Endothelial cell of umbilical vein (primary cell): ENCODE measurements at regions not wholly inside any gene's neighbourhood (a gene's known extent, or its start where the extent isn't known, plus 50 kb on each side); places are given as distances from the start of the nearest gene placed in this dataset.

Experiments used
- BruUV-seq: library from RNA; stranded (reverse); fragments of 400-500 nt; replicated peaks from 2 replicates; lab custom pipeline; 2021; lab: Mats Ljungman, UMichigan
- CTCF ChIA-PET: fragments of 300-600, 350-600 bp; sonication (Branson Sonifier 250); formaldehyde crosslinking; loops from one replicate; lab custom pipeline; 2021; ENCODE audit warnings: antibody characterized with exemption, inconsistent platforms; lab: Charles Lee
- POLR2A ChIA-PET: fragments of 300-600, 350-600 bp; sonication (Branson Sonifier 250); formaldehyde crosslinking; loops from one replicate; lab custom pipeline; 2021; ENCODE audit warnings: antibody characterized with exemption, inconsistent platforms; lab: Charles Lee
- DNase-seq: peaks from one replicate; pipeline ENCODE4 v3.0.0-alpha.2; 2011; ENCODE audit warnings: low read depth, low spot score
- FAIRE-seq: peaks from 2 replicates; lab custom pipeline; 2011; peaks lifted over from hg19 to GRCh38; lab: Jason Lieb, UNC
- H2AFZ ChIP-seq: 2 replicates; pipeline ENCODE4 v1.6.0; 2012; ENCODE audit warnings: low read depth, low read length, control low read depth, inconsistent platforms
- H3K27ac ChIP-seq: 2 replicates; pipeline ENCODE4 v1.5.1; 2011; ENCODE audit warnings: low read depth, mild to moderate bottlenecking, control low read depth, low read length, moderate library complexity; ENCODE audit not compliant: insufficient read depth
- H3K27me3 ChIP-seq, 2 experiments: 2 replicates each; pipeline versions ENCODE4 v1.6.0 to v1.6.1; 2011; ENCODE audit warnings: low read length in 2 of 2, mixed read lengths in 1 of 2; ENCODE audit not compliant: control insufficient read depth in 2 of 2, insufficient read depth in 2 of 2
- H3K36me3 ChIP-seq, 2 experiments: 2 replicates in 1 of 2; 3 replicates in 1 of 2; pipeline ENCODE4 v1.5.1; 2011; ENCODE audit warnings: low read length in 2 of 2, mild to moderate bottlenecking in 1 of 2, moderate library complexity in 1 of 2; ENCODE audit not compliant: control insufficient read depth in 2 of 2, insufficient read depth in 2 of 2; ENCODE audit errors: extremely low read depth in 1 of 2
- H3K4me1 ChIP-seq: 3 replicates; pipeline ENCODE4 v1.5.1; 2011; ENCODE audit warnings: mild to moderate bottlenecking, low read length; ENCODE audit not compliant: control insufficient read depth, insufficient read depth; ENCODE audit errors: extremely low read depth
- H3K4me2 ChIP-seq: 2 replicates; pipeline ENCODE4 v1.6.1; 2011; ENCODE audit warnings: low read length, control low read depth, mixed read lengths; ENCODE audit not compliant: insufficient read depth
- H3K4me3 ChIP-seq, 3 experiments: fragments of 200-600 bp in 1 of 3; sonication (generic), shearing (Covaris generic) in 1 of 3; replicated peaks in 1 of 3; 2 replicates each; pipeline ENCODE4 v1.5.1; 2011 to 2016; ENCODE audit warnings: control low read depth in 3 of 3, low read length in 3 of 3, mild to moderate bottlenecking in 2 of 3, inconsistent platforms in 1 of 3, low read depth in 1 of 3, moderate library complexity in 1 of 3; ENCODE audit not compliant: insufficient read depth in 1 of 3
- H3K79me2 ChIP-seq: 2 replicates; pipeline ENCODE4 v1.6.0; 2012; ENCODE audit warnings: low read length, inconsistent platforms; ENCODE audit not compliant: control insufficient read depth, insufficient read depth
- H3K9ac ChIP-seq: replicated peaks from 2 replicates; pipeline ENCODE3; 2011; ENCODE audit warnings: low read length, control low read depth; ENCODE audit not compliant: insufficient read depth; ENCODE audit errors: extremely low read depth
- H3K9me1 ChIP-seq: replicated peaks from 3 replicates; pipeline ENCODE4 v1.6.0; 2011; ENCODE audit warnings: mild to moderate bottlenecking, low read length; ENCODE audit not compliant: control insufficient read depth, insufficient read depth; ENCODE audit errors: extremely low read depth
- H3K9me3 ChIP-seq: replicated peaks from 2 replicates; pipeline ENCODE4 v1.5.1; 2012; ENCODE audit warnings: low read length, inconsistent platforms; ENCODE audit not compliant: control insufficient read depth, insufficient read depth
- H4K20me1 ChIP-seq: replicated peaks from 2 replicates; pipeline ENCODE3; 2011; ENCODE audit warnings: mild to moderate bottlenecking, low read length; ENCODE audit not compliant: control insufficient read depth, insufficient read depth; ENCODE audit errors: extremely low read depth
- CTCF ChIP-seq, 2 donors: IDR thresholded peaks; 1 replicate in 1 of 2; 2 replicates in 1 of 2; pipeline ENCODE4 v1.5.1; 2011; ENCODE audit warnings: low read length in 2 of 2, mild to moderate bottlenecking in 2 of 2, moderate library complexity in 2 of 2, control low read depth in 1 of 2, inconsistent platforms in 1 of 2, low read depth in 1 of 2; ENCODE audit not compliant: insufficient read depth in 1 of 2; ENCODE audit errors: extremely low read depth in 1 of 2
- EZH2 ChIP-seq: IDR thresholded peaks from 2 replicates; pipeline ENCODE4 v1.6.1; 2012; ENCODE audit warnings: borderline replicate concordance, low read depth, mild to moderate bottlenecking, moderate library complexity, low read length, inconsistent platforms; ENCODE audit not compliant: severe bottlenecking
- FOS ChIP-seq: IDR thresholded peaks from 2 replicates; pipeline ENCODE4 v1.6.1; 2011; ENCODE audit warnings: mild to moderate bottlenecking, low read length, moderate library complexity, borderline replicate concordance; ENCODE audit not compliant: insufficient read depth
- GATA2 ChIP-seq: IDR thresholded peaks from 2 replicates; pipeline ENCODE4 v1.7.0; 2011; ENCODE audit warnings: low read depth, mild to moderate bottlenecking, moderate library complexity, mixed read lengths, low read length; ENCODE audit not compliant: insufficient read length, insufficient read depth
- JUN ChIP-seq: IDR thresholded peaks from 2 replicates; pipeline ENCODE4 v1.6.1; 2011; ENCODE audit warnings: borderline replicate concordance, low read depth; ENCODE audit not compliant: insufficient read length, insufficient read depth
- MAX ChIP-seq: IDR thresholded peaks from 2 replicates; pipeline ENCODE4 v1.6.1; 2011; ENCODE audit not compliant: insufficient read depth, insufficient read length
- MYC ChIP-seq: IDR thresholded peaks from one replicate; pipeline ENCODE4 v1.6.1; 2011; ENCODE audit warnings: mild to moderate bottlenecking, low read depth, low read length
- POLR2A ChIP-seq: IDR thresholded peaks from 2 replicates; pipeline ENCODE4 v1.6.1; 2012; ENCODE audit warnings: low read depth, mild to moderate bottlenecking, control low read depth, low read length
- POLR2AphosphoS5 ChIP-seq: IDR thresholded peaks from 2 replicates; pipeline ENCODE4 v1.6.1; 2012; ENCODE audit warnings: low read depth, mild to moderate bottlenecking, control low read depth, low read length, moderate library complexity; ENCODE audit not compliant: insufficient read depth
- dilution Hi-C: fragments of 300-500 bp; cut with MboI; formaldehyde crosslinking; loops from one replicate; pipeline ENCODE4 v1.15.0; 2019; ENCODE audit warnings: low sequenced_read_pairs; ENCODE audit not compliant: extremely low pct_ligation_motif_present
- intact Hi-C: fragments of 100-400 bp; cut with micrococcal nuclease; formaldehyde crosslinking; loops from one replicate; pipeline ENCODE4 v1.10.0; 2022

DNA sequence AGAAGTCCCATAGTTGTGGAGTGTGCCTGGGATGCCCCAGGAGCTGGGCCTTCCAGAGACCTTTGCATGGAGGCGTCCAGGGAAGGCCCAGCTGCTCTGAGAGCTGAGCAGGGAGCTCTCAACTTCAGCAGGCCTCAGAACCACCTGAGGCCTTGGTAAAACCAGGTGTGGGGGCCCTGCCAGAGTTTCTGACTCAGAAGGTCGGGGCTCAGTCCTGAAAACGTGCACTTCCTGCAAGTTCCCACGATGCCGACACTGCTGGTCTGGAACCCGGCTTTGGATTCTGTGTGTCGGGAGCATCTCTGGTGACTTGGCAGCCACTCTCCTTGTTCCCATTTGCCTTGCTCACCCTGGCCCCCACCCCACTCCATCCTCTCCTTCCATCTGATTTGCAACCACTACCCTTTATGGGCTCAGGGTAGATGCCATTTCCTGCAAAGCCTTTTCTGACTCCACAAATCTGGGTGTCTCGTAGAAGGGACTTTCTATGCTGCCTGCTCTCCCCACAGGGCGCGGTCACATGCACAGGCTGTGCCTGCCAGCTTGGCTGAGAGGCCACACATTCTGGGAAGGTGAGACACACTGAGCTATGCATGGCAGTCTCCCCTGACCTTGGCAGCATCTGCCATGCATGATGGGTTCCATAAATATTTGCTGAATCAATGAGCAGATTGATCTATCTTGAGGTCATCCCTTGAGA lies 244.7 kb downstream of the COL4A1 start:
- no peaks in the 10 kb centered on the region for H3K79me2 ChIP-seq
- intact Hi-C loops (no loop called here), dilution Hi-C loops (no loop called here)
- no peak overlapping the region for H3K4me3 ChIP-seq
- H3K27me3 ChIP-seq = no peaks in the 10 kb centered on the region
- H3K9me3 ChIP-seq = no peaks in the 10 kb centered on the region
- DNase-seq = no peak
- ChIA-PET CTCF (no interaction called here), POLR2A (no interaction called here)
- H3K36me3 ChIP-seq = no peaks in the 10 kb centered on the region
- no peak overlapping the region for H3K9ac ChIP-seq
- H3K4me1 ChIP-seq = no peaks in the 10 kb centered on the region
- FAIRE-seq = no peak
- H3K4me2 ChIP-seq = no peak overlapping the region
- TF ChIP-seq EZH2 = no peak
- TF ChIP-seq MAX = no peak
- no peak for TF ChIP-seq JUN
- TF ChIP-seq GATA2 = no peak
- no peak for TF ChIP-seq MYC
- no peak for TF ChIP-seq FOS
- TF ChIP-seq POLR2AphosphoS5 = no peak
- no peak for TF ChIP-seq CTCF (IDR thresholded peaks at IDR 0.05; ENCODE audit: extremely low read depth in 1 of 2, insufficient read depth in 1 of 2, low read depth in 1 of 2, low read length in 2 of 2)
- TF ChIP-seq POLR2A = no peak
- H3K9me1 ChIP-seq = no peaks in the 10 kb centered on the region
- no peaks in the 10 kb centered on the region for H4K20me1 ChIP-seq
- no peak overlapping the region for H3K27ac ChIP-seq
- BruUV-seq = no TSS peak
- no peak overlapping the region for H2AFZ ChIP-seq
